Neural progenitor cell (in vitro differentiated cells): ENCODE measurements at regions not wholly inside any gene's neighbourhood (a gene's known extent, or its start where the extent isn't known, plus 50 kb on each side); places are given as distances from the start of the nearest gene placed in this dataset.

ENCODE experiments used
- CTCF ChIP-seq: fragments of 200-600 bp; sonication (generic); IDR thresholded peaks from 2 replicates; pipeline ENCODE4 v1.5.1; 2017; ENCODE audit warnings: antibody characterized with exemption, mild to moderate bottlenecking
- EZH2 ChIP-seq: fragments of 200-600 bp; sonication (generic); IDR thresholded peaks from 2 replicates; pipeline ENCODE4 v1.6.1; 2017; ENCODE audit warnings: antibody characterized with exemption, mild to moderate bottlenecking, moderate library complexity
- EZH2phosphoT487 ChIP-seq: fragments of 200-600 bp; sonication (generic); IDR thresholded peaks from 2 replicates; pipeline ENCODE4 v1.6.1; 2017; ENCODE audit warnings: antibody characterized with exemption

DNA sequence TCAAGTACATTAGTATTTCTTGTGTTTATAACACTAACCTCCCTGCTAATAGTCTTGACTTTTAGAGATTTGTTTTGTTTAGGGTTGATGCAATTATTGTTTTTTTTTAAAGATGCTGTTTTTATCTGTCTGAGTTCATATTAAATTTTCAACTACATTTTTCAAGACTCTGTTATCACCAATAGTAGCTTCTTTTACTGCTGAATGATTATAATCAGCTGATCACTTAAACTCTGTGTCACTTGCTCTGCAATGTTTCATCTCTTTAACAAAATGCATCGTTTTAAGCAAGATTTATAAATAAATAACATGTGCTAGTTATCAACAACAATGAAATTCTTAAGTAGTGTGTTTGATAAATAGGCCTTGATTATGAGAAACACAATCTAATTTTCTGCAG lies 920.9 kb upstream of the PCDH20 start:
- TF ChIP-seq CTCF (no peak), EZH2 (no peak), EZH2phosphoT487 (no peak)
